ENCODE measurements at regions not wholly inside any gene's neighbourhood (a gene's known extent, or its start where the extent isn't known, plus 50 kb on each side); places are given as distances from the start of the nearest gene placed in this dataset.

DNA sequence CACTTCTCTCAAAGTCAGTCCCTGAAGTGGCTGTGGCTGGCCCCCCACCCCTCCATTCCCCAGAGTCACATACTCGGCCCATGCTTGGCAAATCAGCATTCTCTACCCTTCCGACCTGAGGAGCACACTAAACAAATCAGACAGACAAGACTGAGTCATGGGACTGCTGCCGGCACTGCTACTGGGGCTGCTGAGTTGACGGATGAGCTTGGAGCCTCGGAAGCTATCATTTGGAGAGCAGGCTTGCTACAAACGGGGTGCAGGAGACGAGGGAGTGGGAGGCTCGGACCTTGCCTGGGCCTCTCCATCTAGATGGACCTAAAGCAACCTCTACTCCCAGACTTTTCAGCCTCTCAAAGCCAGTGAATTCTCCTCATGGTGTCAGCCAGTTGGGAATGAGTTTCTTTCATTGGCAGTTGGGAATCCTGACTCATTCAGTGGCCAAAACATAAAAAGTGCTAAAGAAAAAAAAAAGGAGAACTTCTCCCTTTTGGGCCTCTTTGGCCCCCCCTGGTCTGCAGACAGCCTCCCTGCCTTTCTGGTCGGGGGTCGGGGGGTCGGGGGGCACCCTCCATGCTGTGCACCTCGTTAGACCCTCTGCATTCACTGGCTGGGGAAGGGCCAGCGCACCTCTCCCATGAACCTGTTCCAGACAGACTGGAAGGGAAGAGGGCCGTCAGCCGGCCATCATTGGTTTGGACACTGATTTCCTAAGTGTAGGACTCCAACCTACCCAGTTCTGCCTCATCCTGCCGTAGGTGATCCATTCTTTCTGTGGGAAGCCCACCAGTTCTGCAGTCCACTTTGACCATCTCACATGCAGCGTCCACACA is 52.3 kb upstream of the COL13A1 start:
- DNase-seq (ENCODE audit: low spot score): no peak

GRCh38 chr10:69750011-69750373 is 51.7 kb upstream of the COL13A1 start:
- no peak for TF ChIP-seq CTCF (IDR thresholded peaks at IDR 0.05; ENCODE audit: extremely low read depth, missing control alignments)
- no peak for DNase-seq (ENCODE audit: low spot score)

More for the DNA sequence above, 52.3 kb upstream of the COL13A1 start:
- TF ChIP-seq CTCF (IDR thresholded peaks at IDR 0.05; ENCODE audit: extremely low read depth, missing control alignments): no peak

- TF ChIP-seq CTCF (IDR thresholded peaks at IDR 0.05; ENCODE audit: extremely low read depth, missing control alignments): no peak
- no peak for DNase-seq (ENCODE audit: low spot score)
Measured at GRCh38 chr10:69750725-69751124, 51.0 kb upstream of the COL13A1 start.

DNA sequence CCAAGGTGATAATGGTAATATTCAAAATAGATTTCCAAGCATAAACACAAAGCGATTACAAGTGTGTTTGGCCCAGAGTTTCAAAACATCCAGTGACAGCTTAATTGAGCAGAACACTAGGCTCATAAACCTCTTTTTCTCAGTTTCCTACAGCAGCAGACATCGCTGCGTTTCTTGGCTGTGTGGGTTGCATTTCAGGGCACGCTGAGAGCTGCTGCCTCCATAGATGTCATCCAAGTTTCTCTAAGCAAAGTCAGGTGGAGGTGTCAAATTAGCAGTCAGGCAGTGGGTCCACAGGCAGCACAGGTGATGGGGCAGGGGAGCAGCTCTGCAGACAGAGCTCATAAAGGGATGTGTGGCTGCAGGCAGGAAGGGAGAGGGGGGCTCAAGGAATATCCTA is 50.5 kb upstream of the COL13A1 start:
- DNase-seq (ENCODE audit: low spot score): no peak
- no peak for TF ChIP-seq CTCF (IDR thresholded peaks at IDR 0.05; ENCODE audit: extremely low read depth, missing control alignments)

All from GM20000 (cell line).